GM12891 (cell line): ENCODE measurements at regions not wholly inside any gene's neighbourhood (a gene's known extent, or its start where the extent isn't known, plus 50 kb on each side); places are given as distances from the start of the nearest gene placed in this dataset.

ENCODE experiments used
- DNase-seq: peaks from one replicate; pipeline ENCODE4 v3.0.0; 2011; ENCODE audit warnings: low spot score; ENCODE audit not compliant: insufficient read length
- FAIRE-seq: peaks from 2 replicates; lab custom pipeline; 2011; peaks lifted over from hg19 to GRCh38; lab: Jason Lieb, UNC
- PAX5 ChIP-seq: IDR thresholded peaks from 2 replicates; pipeline ENCODE4 v1.6.1; 2011; ENCODE audit warnings: low read length, moderate library complexity, mild to moderate bottlenecking; ENCODE audit not compliant: insufficient read depth, severe bottlenecking
- POLR2A ChIP-seq: IDR thresholded peaks from 2 replicates; pipeline ENCODE4 v1.6.1; 2011; ENCODE audit warnings: low read depth, low read length, control low read depth
- POLR2AphosphoS5 ChIP-seq: IDR thresholded peaks from 2 replicates; pipeline ENCODE4 v1.6.1; 2011; ENCODE audit warnings: low read depth, low read length, control low read depth
- POU2F2 ChIP-seq: IDR thresholded peaks from 2 replicates; pipeline ENCODE4 v1.6.1; 2011; ENCODE audit warnings: low read depth, mild to moderate bottlenecking, control low read depth, low read length, moderate library complexity
- SPI1 ChIP-seq: IDR thresholded peaks from 2 replicates; pipeline ENCODE4 v1.6.1; 2011; ENCODE audit warnings: low read depth, low read length, control low read depth
- TAF1 ChIP-seq: IDR thresholded peaks from 2 replicates; pipeline ENCODE4 v1.6.1; 2011; ENCODE audit warnings: low read depth, low read length, control low read depth

DNA sequence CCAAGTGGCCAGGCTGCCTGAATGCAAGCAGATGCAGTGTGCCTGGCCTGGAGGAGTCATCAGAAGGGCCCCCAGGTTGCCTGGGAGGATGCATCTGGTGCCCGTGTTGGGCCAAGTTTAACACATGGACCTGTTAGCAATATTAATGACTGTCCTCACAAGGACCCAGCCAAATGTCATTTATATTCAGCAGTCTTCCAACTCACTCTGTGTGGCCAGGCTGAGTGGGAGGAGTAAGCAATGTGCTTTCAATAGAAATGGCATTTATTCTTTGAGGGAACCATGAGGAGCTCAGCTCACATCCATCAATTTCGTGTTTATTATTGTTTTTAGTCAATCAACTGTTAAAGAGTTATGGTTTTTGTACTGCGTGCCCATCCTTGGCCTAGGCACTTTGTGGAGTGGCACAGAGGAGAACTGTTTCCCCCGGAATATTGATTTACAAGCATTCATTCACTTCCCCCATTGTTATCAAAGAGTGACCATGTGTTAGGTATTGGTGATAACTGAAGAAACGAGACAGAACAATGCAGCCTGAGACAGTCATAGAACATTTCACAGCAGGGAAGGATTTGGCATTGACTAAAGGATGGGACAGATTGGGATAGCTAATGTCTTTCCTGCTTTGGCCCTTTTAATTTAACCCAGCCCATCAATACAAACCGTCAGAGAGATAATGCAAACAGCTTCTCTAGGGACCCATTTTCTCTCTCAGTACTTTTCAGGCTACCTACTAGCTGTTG lies 725.2 kb downstream of the TSN start:
- TF ChIP-seq POLR2A: no peak
- no peak for TF ChIP-seq SPI1
- TF ChIP-seq PAX5: no peak
- no peak for TF ChIP-seq POU2F2
- no peak for FAIRE-seq
- DNase-seq: no peak

DNA sequence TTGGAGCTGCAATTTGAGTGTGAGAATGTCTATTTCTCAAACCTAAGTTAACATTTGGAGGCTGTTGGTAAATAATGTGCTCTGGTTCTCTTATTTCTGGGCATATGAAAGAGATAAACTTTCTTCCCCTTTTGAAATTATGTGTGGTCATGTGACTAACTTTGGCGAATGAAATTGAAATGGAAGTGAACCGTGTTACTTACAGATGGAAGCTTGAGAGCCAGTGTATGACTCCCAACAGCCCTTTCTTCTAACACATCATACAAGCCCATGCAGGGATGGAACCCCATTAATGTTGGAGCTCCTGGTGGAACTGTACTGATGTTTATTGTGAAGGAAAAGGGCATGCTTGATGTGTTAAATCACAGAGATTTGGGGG lies 725.8 kb downstream of the TSN start:
- TF ChIP-seq TAF1 (no peak), POLR2A (no peak), POU2F2 (no peak), PAX5 (no peak), SPI1 (no peak), POLR2AphosphoS5 (no peak)
- DNase-seq (no peak), FAIRE-seq (no peak)

DNA sequence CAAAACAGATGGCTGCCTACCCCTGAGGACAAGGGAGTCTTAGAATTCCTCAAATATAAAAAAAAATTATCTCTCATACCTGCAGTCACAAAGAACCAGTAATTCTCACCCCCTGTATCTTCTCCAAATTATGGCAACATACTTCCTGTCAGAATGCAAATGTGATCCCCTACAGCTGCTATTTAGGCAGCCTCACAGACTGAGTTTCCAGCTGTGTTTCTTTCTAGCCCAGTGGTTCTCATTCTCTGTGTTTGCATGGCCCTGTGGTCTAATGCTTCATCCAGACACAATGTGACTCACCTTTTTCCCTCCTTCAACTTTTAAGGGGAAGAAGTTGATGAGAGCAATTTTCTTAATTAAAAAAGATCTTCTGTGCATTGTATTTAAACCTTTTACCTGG lies 726.3 kb downstream of the TSN start:
- DNase-seq: no peak
- no peak for FAIRE-seq
- TF ChIP-seq TAF1 (no peak), POLR2AphosphoS5 (no peak), POU2F2 (no peak), PAX5 (no peak), POLR2A (no peak), SPI1 (no peak)

DNA sequence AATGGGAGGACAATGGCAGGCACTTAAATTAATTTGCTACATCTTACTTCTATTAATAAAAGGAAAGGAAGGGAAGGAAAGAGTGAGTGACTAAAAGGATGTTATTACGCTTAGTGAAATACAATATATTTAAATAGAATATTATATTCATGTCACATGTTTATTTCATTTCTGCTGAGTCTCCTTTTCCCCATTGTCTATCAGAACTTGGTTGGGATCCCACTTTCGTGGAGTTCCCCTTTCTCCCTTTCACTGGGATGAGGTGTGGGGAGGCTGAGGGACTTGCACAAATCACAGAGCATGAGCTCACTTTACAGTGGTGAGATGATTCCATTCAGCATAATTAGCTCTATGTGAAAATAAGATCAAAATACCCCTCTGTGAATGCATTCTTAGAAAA lies 730.6 kb downstream of the TSN start:
- DNase-seq: no peak
- TF ChIP-seq POU2F2 (no peak), PAX5 (no peak), POLR2A (no peak), TAF1 (no peak), POLR2AphosphoS5 (no peak), SPI1 (no peak)
- no peak for FAIRE-seq

DNA sequence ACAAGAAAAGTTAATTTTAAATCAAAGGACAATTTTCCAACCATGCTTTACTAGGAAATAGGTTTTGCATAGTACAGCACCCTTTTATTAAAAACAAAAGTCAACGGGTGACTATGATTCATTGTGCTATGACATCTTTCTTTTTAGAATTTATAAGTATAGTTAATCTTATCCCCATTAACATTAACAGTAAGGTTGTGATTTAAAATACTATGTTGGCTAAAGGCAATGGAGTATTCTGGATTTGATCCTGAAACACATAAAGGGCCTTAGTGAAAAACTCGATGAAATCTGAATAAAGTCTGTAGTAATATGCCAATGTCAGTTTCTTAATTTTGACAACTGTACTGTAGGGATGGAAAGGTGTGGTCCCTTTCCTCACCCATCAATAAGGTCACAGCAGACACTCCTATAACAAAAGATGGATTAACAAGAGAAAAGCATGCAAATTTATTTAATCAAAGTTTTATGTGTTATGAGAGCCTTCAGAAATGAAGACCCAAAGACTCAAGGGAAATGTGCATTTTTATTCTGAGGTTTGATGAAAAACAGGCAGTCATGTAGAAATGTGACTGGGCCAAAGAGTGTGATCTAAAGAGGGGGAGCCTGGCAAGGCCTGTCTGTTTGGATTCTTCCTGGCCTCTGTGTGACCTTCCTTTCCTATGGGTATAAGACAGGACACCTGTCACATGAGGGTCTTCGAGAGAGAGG lies 731.4 kb downstream of the TSN start:
- TF ChIP-seq TAF1 (no peak), POLR2AphosphoS5 (no peak), PAX5 (no peak), SPI1 (no peak), POU2F2 (no peak), POLR2A (no peak)
- no peak for DNase-seq
- FAIRE-seq: no peak

DNA sequence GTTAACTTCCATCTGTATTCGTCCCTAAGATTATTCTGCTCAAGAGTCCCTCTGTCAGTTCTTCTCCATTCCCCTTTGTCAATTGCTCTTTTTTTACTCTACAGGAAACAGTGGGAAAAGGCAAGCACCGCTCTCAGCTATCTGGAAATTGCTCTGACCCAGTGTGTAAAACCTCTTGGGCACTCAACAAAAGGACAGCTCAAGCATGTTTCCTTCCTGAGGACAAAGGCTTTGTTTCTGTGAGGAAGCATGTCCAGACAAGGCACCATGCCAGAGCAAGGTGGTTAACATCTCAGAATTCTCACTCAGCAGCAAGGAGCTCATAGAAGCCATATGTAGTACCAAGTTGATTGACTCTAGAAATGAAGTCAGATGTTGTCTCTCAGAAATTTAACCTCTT lies 735.6 kb downstream of the TSN start:
- no peak for FAIRE-seq
- no peak for DNase-seq
- TF ChIP-seq POLR2AphosphoS5: no peak
- no peak for TF ChIP-seq TAF1
- TF ChIP-seq POLR2A: no peak
- TF ChIP-seq SPI1: no peak
- no peak for TF ChIP-seq POU2F2

DNA sequence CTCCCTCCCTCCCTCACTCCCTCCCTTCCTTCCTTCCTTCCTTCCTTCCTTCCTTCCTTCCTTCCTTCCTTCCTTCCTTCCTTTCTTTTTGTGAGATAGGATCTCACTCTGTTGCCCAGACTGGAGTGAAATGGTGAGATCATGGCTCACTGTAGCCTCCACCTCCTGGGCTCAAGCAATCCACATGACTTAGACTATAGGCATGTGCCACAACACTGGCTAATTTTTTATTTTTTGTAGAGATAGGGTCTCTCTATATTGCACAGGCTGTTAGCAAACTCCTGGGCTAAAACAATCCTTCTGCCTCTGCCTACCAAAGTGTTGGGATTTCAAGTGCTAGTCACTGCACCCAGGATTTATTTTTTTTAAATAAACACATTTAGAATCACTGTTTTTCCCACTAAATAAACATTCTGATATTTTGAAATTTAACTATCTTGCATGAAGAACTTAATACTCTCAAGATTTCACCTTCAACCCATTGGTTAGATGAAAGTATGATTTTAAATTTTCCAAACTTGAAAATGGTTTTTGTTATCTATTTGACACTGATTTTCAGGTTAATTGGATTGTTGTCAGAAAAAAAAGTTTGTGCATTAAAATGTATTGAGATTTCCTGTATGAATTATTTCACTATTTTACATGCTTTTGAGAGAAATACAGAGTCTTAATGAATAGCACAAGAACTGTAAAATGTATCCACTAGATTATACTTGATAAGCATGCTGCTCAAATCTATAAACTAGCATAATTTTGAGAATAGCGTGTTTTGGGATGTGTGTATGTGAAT lies 745.1 kb downstream of the TSN start:
- no peak for TF ChIP-seq POLR2A
- no peak for TF ChIP-seq POLR2AphosphoS5
- no peak for TF ChIP-seq POU2F2
- no peak for TF ChIP-seq SPI1
- TF ChIP-seq PAX5: no peak
- TF ChIP-seq TAF1: no peak
- no peak for DNase-seq
- no peak for FAIRE-seq

DNA sequence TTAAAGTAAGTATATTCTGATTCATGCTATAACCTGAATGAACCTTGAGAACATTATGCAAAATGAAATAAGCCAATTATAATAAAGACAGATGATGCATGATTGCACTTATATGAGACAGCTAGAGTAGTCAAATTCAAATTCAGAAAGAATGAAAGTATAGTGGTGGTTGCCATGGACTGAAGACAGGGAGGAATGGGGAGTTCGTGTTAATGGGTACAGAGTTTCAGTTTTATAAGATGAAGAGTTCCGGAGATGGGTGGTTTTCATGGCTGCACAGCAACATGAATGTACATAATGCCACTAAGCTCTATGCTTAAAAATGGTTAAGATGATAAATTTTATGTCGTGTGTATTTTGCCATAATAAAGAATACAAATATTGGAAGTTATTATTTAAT lies 751.2 kb downstream of the TSN start:
- no peak for FAIRE-seq
- TF ChIP-seq POLR2AphosphoS5 (no peak), POU2F2 (no peak), TAF1 (no peak), SPI1 (no peak), POLR2A (no peak), PAX5 (no peak)
- DNase-seq: no peak

DNA sequence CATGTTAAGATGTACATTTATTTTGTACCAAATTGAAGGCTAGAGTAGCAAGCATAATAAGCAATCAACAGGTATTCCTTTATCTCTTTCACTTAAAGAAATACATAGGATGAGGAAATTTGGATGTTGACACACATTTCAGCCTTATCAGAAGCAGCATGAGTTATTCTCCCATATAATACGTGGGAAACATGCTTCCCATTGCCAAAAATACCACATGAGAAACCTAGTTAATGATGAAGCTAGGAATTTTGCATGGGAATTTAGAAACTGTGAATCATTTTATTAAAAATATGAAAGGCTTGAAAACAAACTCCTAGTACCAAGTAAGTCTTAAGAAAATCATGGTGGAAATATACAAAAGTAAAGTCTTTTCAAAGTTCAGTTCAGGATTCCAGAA lies 751.8 kb downstream of the TSN start:
- no peak for FAIRE-seq
- TF ChIP-seq POLR2A: no peak
- no peak for TF ChIP-seq PAX5
- no peak for TF ChIP-seq POLR2AphosphoS5
- no peak for TF ChIP-seq SPI1
- TF ChIP-seq TAF1: no peak
- no peak for TF ChIP-seq POU2F2

More for the DNA sequence above, 751.8 kb downstream of the TSN start:
- no peak for DNase-seq
